Subcutaneous abdominal adipose tissue (tissue), 5 donors: ENCODE measurements at regions not wholly inside any gene's neighbourhood (a gene's known extent, or its start where the extent isn't known, plus 50 kb on each side); places are given as distances from the start of the nearest gene placed in this dataset.

Source experiments
- H3K27ac ChIP-seq: one replicate; pipeline ENCODE4 v1.7.0; 2013; ENCODE audit warnings: low read depth, mild to moderate bottlenecking, inconsistent platforms, low read length, moderate library complexity
- H3K27me3 ChIP-seq, 5 donors: one replicate each; pipeline ENCODE4 v1.7.0; 2013; ENCODE audit warnings: low read length in 5 of 5, inconsistent platforms in 1 of 5; ENCODE audit not compliant: control insufficient read depth in 5 of 5, insufficient read depth in 4 of 5
- H3K36me3 ChIP-seq, 5 donors: one replicate each; pipeline ENCODE4 v1.7.0; 2013; ENCODE audit warnings: low read length in 5 of 5; ENCODE audit not compliant: control insufficient read depth in 5 of 5, insufficient read depth in 5 of 5
- H3K4me1 ChIP-seq, 5 donors: one replicate each; pipeline ENCODE4 v1.7.0; 2013; ENCODE audit warnings: low read length in 5 of 5, mild to moderate bottlenecking in 3 of 5, moderate library complexity in 1 of 5; ENCODE audit not compliant: control insufficient read depth in 5 of 5, insufficient read depth in 5 of 5
- H3K4me3 ChIP-seq, 5 donors: one replicate each; pipeline ENCODE4 v1.7.0; 2013; ENCODE audit warnings: low read length in 5 of 5, low read depth in 1 of 5
- H3K9ac ChIP-seq, 5 donors: one replicate each; pipeline ENCODE4 v1.7.0; 2013; ENCODE audit warnings: low read length in 5 of 5, mild to moderate bottlenecking in 4 of 5, moderate library complexity in 3 of 5
- H3K9me3 ChIP-seq, 5 donors: one replicate each; pipeline ENCODE4 v1.7.0; 2013; ENCODE audit warnings: low read length in 5 of 5; ENCODE audit not compliant: control insufficient read depth in 5 of 5
- donor health status: healthy.
- donor health status: healthy.
- donor health status: healthy.
- donor health status: healthy.
- donor health status: healthy.

DNA sequence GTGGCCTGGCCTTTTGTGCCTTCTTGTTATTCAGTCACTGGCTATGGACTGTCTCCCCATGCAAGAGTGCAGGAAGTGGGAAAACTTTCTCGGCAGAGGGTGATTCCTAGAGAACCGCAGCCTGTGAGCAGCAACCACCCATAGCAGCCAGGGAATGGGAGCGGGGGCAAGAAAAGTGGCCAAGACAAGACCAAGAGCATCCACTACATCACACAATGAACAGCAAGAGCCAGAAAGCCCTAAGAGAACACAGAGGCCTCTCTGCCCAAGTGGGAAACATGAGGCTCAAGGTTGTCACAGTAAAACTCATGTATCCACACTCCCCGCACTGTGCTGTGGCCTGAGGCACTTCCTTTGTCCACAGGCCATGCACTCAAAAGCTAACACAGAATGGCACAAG lies 129.1 kb upstream of the FSTL4 start:
- Histone ChIP-seq H3K36me3 (no peaks in the 10 kb centered on the region), H3K4me1 (peaks cover 0 to 3% (median 0%) of the 10 kb centered on the region in 5 donors), H3K27ac (no peak overlapping the region), H3K27me3 (peaks cover 0 to 7% (median 2%) of the 10 kb centered on the region in 5 donors), H3K4me3 (no peak overlapping the region), H3K9me3 (no peaks in the 10 kb centered on the region), H3K9ac (no peak overlapping the region)

DNA sequence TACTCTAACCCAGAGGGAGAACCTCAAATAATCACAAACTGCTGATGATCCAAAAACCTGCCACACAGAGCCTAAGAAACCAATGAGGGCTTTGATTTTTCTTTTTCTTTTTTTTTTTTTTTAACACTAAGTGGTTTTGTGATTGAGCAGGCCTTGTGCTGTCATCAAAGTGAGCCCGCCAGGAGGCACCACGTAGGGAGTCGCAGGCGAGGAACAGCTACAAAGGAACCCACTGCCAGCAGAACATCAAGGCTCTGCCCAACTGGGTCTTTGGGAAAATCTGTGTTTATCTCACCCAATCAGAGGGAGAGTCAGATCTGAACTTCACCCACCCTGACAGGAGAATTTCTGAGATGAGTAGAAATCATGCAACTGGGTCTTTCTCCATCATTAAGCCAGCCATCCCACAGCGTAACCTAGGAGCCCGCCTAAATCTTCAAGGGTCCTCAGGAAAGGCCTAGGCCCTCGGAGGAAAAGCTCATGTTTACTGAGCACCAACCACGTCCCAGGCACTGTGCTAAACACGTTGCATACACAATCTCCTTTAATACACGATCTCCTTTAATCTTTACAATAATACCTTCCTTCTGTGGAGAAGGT lies 126.9 kb upstream of the FSTL4 start:
- Histone ChIP-seq H3K4me1 (no peaks in the 10 kb centered on the region), H3K27ac (no peak overlapping the region), H3K36me3 (no peaks in the 10 kb centered on the region), H3K9ac (no peak overlapping the region), H3K27me3 (peaks cover 0 to 7% (median 2%) of the 10 kb centered on the region in 5 donors), H3K4me3 (no peak overlapping the region), H3K9me3 (no peaks in the 10 kb centered on the region)

DNA sequence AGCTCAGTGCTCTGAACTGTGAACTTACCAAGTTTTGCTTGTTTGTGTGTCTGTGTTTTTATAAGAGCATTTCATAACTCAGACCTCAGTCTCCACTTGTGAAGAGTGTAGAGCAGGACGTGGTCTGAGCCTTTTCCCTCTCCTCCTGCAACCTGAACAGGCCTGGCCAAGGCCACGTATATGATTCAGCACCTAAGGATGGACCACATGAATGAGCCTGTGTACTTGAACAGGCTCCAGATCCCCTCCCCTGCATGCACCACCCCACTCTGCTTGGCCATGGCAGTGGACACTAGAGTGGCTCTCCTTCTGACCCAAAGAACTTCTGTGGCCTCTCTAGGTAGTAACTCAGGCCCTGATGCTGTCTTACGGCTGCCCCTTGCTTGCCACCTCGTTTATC lies 125.9 kb upstream of the FSTL4 start:
- no peak overlapping the region for H3K27ac ChIP-seq
- no peaks in the 10 kb centered on the region for H3K36me3 ChIP-seq

DNA sequence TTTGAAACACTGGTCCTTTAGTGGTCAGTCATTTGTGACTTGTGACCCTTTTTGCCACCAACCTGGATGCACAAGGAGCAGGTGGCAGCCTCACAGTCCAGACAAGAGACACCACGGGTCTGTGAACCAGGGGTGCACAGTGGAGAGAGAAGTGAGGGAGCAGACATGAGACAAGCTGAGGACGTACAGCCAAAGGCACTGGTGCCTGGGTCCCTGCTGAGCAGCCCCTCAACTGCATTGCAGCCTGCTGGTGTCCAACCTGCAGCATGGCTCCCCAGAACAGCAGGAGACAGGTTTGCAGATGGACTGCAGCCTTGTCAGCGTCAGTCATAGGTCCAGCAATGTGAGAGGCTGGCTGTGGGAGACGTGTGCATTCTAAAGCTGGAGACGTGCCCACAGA lies 124.2 kb upstream of the FSTL4 start:
- H3K4me3 ChIP-seq = no peak overlapping the region
- no peak overlapping the region for H3K9ac ChIP-seq
- no peaks in the 10 kb centered on the region for H3K4me1 ChIP-seq
- H3K36me3 ChIP-seq = no peaks in the 10 kb centered on the region
- no peak overlapping the region for H3K27ac ChIP-seq
- peaks cover 0 to 3% (median 0%) of the 10 kb centered on the region in 5 donors for H3K27me3 ChIP-seq
- no peaks in the 10 kb centered on the region for H3K9me3 ChIP-seq

More for the DNA sequence above, 125.9 kb upstream of the FSTL4 start:
- Histone ChIP-seq H3K27me3 (peaks cover 0 to 7% (median 0%) of the 10 kb centered on the region in 5 donors), H3K4me3 (no peak overlapping the region), H3K9ac (no peak overlapping the region), H3K4me1 (no peaks in the 10 kb centered on the region), H3K9me3 (no peaks in the 10 kb centered on the region)

DNA sequence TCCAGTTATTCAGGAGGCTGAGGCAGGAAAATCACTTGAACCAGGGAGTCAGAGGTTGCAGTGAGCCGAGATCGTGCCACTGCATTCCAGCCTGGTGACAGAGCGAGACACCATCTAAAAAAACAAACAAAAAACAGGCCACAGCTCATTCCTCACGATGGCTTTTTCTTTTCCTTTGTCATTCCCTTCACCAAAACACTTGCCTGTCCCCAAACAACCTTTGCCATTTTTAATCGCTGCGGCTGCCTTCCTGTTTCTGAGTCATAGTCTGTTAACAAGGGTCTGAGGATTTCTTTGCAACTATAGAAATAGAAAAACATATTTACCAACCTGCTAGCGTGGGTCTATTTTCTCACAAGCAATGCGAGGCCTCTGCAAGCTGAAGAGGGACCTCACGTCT lies 123.0 kb upstream of the FSTL4 start:
- H3K9me3 ChIP-seq = peaks cover 0 to 2% (median 0%) of the 10 kb centered on the region in 5 donors
- H3K27me3 ChIP-seq = no peaks in the 10 kb centered on the region
- H3K36me3 ChIP-seq = no peaks in the 10 kb centered on the region
- no peak overlapping the region for H3K27ac ChIP-seq
- no peaks in the 10 kb centered on the region for H3K4me1 ChIP-seq
- H3K4me3 ChIP-seq = no peak overlapping the region
- no peak overlapping the region for H3K9ac ChIP-seq

DNA sequence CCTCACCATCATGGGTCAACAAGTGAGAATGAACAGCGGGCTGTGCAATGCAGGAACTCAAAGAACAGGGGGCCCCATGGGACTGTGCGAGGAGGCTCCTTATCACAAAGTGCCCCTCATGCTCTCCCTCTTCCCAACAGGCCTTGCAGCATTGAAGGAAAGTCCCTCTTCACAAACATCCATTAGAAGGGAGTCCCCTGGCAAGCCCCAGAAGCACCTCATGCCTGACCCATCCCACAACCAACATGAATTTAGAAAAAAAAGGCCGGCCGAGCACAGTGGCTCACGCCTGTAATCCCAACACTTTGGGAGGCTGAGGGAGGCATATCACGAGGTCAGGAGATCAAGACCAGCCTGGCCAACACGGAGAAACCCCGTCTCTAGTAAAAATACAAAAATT lies 122.6 kb upstream of the FSTL4 start:
- Histone ChIP-seq H3K36me3 (no peaks in the 10 kb centered on the region), H3K9ac (no peak overlapping the region), H3K9me3 (peaks cover 0 to 4% (median 0%) of the 10 kb centered on the region in 5 donors), H3K27me3 (no peaks in the 10 kb centered on the region), H3K4me1 (no peaks in the 10 kb centered on the region), H3K27ac (no peak overlapping the region), H3K4me3 (no peak overlapping the region)

DNA sequence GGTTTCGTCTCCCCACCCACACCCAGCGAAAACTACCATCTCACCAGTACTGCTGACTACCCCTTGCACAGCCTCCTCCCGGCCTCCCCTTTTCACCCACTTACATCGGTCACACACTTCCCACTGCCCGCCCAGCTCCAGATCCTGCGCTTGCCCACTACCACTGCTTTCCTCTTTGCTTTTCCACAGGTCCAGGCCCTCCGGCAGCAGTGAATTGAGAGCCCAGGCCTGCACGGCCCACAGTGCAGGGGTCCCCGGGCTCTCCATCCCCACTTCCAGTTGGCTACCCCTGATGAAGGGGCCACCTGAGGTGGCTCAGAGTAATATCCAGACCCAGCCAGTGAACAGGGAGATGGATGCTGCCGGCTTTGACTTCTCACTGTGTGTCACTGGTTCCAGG lies 120.2 kb upstream of the FSTL4 start:
- Histone ChIP-seq H3K4me3 (no peak overlapping the region), H3K27me3 (no peaks in the 10 kb centered on the region), H3K27ac (no peak overlapping the region)

DNA sequence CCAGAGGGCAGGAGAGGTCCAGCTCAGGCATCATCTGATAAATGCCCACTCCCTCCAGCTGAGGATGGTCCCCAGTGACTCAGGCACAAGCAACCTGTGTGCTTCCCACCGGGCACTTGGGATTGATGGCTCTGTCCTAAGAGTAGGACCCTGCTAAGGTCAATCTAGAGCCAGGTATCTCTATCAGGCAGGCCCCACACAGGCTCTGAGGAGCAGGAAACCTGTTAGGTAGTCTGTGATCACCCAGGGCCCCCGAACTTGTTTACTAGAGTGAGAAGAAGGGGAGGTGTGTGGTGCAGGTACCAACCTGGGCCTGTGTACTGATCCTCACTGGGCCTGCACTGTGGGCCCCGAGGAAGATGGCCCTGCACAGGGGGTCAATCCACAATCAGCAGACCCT lies 119.6 kb upstream of the FSTL4 start:
- no peak overlapping the region for H3K4me3 ChIP-seq
- no peak overlapping the region for H3K9ac ChIP-seq
- H3K9me3 ChIP-seq = peaks cover 0 to 4% (median 0%) of the 10 kb centered on the region in 5 donors
- no peak overlapping the region for H3K27ac ChIP-seq
- no peaks in the 10 kb centered on the region for H3K27me3 ChIP-seq
- no peaks in the 10 kb centered on the region for H3K4me1 ChIP-seq
- H3K36me3 ChIP-seq = no peaks in the 10 kb centered on the region

More for the DNA sequence above, 120.2 kb upstream of the FSTL4 start:
- Histone ChIP-seq H3K9ac (no peak overlapping the region), H3K9me3 (peaks cover 0 to 4% (median 0%) of the 10 kb centered on the region in 5 donors), H3K36me3 (no peaks in the 10 kb centered on the region), H3K4me1 (no peaks in the 10 kb centered on the region)

DNA sequence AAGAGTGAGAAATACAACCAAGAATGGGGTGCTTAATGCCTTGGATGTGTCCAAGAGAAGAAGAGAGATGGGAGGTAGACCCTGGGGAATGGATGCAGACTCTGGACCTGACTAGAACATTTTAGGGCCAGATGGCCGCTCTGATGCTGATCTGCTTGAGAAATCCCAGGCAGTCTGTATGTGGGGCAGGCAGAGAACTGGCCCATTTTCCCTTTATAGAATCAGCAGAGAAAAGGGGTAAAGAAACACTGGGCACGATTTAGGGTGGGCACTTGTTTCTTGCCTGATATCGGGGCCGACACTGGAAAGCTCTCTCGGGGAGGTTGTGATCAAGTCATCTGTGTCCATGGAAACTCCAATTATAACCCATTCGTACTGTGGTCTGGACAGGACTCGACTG lies 118.5 kb upstream of the FSTL4 start:
- H3K9ac ChIP-seq = no peak overlapping the region
- no peak overlapping the region for H3K4me3 ChIP-seq
- H3K27ac ChIP-seq = no peak overlapping the region
- peaks cover 0 to 4% (median 0%) of the 10 kb centered on the region in 5 donors for H3K9me3 ChIP-seq
- H3K36me3 ChIP-seq = no peaks in the 10 kb centered on the region
- peaks cover 0 to 3% (median 0%) of the 10 kb centered on the region in 5 donors for H3K27me3 ChIP-seq
- no peaks in the 10 kb centered on the region for H3K4me1 ChIP-seq

DNA sequence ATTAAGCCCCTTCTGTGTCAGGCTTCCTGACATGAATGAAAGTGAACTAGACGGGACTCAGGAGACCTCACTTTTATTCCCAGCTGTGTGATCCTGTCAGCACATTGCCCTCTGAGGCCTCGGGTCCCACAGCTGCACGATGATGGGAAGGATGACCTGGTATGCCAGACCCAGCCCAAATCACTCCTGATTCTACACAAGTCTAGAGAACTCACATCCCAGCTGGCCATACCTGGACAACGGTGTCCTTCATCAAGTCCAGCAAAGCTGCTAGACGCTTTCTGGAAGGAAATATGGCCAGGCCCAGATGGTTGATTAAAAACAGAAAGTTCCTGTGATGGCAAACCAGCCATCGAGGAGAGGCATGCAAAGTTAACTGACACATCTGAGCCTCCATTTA lies 118.0 kb upstream of the FSTL4 start:
- Histone ChIP-seq H3K9me3 (peaks cover 0 to 4% (median 0%) of the 10 kb centered on the region in 5 donors), H3K27ac (no peak overlapping the region), H3K27me3 (peaks cover 0 to 5% (median 0%) of the 10 kb centered on the region in 5 donors), H3K36me3 (no peaks in the 10 kb centered on the region), H3K9ac (no peak overlapping the region), H3K4me3 (no peak overlapping the region), H3K4me1 (no peaks in the 10 kb centered on the region)
